ENCODE measurements at regions not wholly inside any gene's neighbourhood (a gene's known extent, or its start where the extent isn't known, plus 50 kb on each side); places are given as distances from the start of the nearest gene placed in this dataset.

- H3K9ac ChIP-seq (ENCODE audit: low read length): no peak overlapping the region
- no peaks in the 10 kb centered on the region for H3K27me3 ChIP-seq (ENCODE audit: low read length)
- H3K4me3 ChIP-seq (ENCODE audit: low read length): no peak overlapping the region
- CTCF ChIA-PET: no interaction called here
- POLR2A ChIA-PET (ENCODE audit: unreplicated experiment): no interaction called here
- ATAC-seq (no peak), DNase-seq (no peak)
- H3K9me3 ChIP-seq (ENCODE audit: low read length): no peaks in the 10 kb centered on the region
- no peak overlapping the region for H2AFZ ChIP-seq (ENCODE audit: low read length)
- H3K4me2 ChIP-seq (ENCODE audit: low read length): no peak overlapping the region
- TF ChIP-seq EZH2phosphoT487 (IDR thresholded peaks at IDR 0.05; ENCODE audit: borderline replicate concordance, low read length): no peak
- TF ChIP-seq EZH2 (IDR thresholded peaks at IDR 0.05; ENCODE audit: low read length, unreplicated experiment): no peak
- TF ChIP-seq CTCF (conservative IDR thresholded peaks at IDR 0.05; ENCODE audit: low read depth, low read length): no peak
- no peaks in the 10 kb centered on the region for H3K36me3 ChIP-seq (ENCODE audit: low read depth, low read length)
- BruUV-seq (replicated peaks): no TSS peak
- H3K79me2 ChIP-seq (ENCODE audit: low read length): no peaks in the 10 kb centered on the region
- H3K27ac ChIP-seq (ENCODE audit: low read length): no peak overlapping the region
- H3F3A ChIP-seq (ENCODE audit: low read length, unreplicated experiment): no peaks in the 10 kb centered on the region
- intact Hi-C loops (cut with micrococcal nuclease): no loop called here
- peaks cover 6% of the 10 kb centered on the region for H3K4me1 ChIP-seq (ENCODE audit: insufficient read depth, low read length)
- no peaks in the 10 kb centered on the region for H4K20me1 ChIP-seq (ENCODE audit: low read length)
- no peaks in the 10 kb centered on the region for H3K9me2 ChIP-seq (replicated peaks; ENCODE audit: low read length)
Observed at GRCh38 chr3:22147161-22147560, 396.2 kb upstream of the ZNF385D start.

GRCh38 chr3:22156868-22157267, 405.9 kb upstream of the ZNF385D start:
- no peaks in the 10 kb centered on the region for H3K27me3 ChIP-seq (ENCODE audit: low read length)
- intact Hi-C loops (cut with micrococcal nuclease): no loop called here
- no peak overlapping the region for H3K9ac ChIP-seq (ENCODE audit: low read length)
- no peaks in the 10 kb centered on the region for H4K20me1 ChIP-seq (ENCODE audit: low read length)
- CTCF ChIA-PET: no interaction called here
- TF ChIP-seq CTCF (conservative IDR thresholded peaks at IDR 0.05; ENCODE audit: low read depth, low read length): no peak
- TF ChIP-seq EZH2 (IDR thresholded peaks at IDR 0.05; ENCODE audit: low read length, unreplicated experiment): no peak
- TF ChIP-seq EZH2phosphoT487 (IDR thresholded peaks at IDR 0.05; ENCODE audit: borderline replicate concordance, low read length): no peak
- H3K4me2 ChIP-seq (ENCODE audit: low read length): 0 out of 2 replicates have a peak overlapping the region, but pooled peaks have one; percentile 8
- no TSS peak for BruUV-seq (replicated peaks)
- H3K4me3 ChIP-seq (ENCODE audit: low read length): no peak overlapping the region
- no peaks in the 10 kb centered on the region for H3K79me2 ChIP-seq (ENCODE audit: low read length)
- DNase-seq (peak; percentile 67), ATAC-seq (peak; percentile 30)
- no peaks in the 10 kb centered on the region for H3K9me2 ChIP-seq (replicated peaks; ENCODE audit: low read length)
- POLR2A ChIA-PET (ENCODE audit: unreplicated experiment): no interaction called here
- peaks cover 40% of the 10 kb centered on the region for H3K4me1 ChIP-seq (ENCODE audit: insufficient read depth, low read length)
- no peak overlapping the region for H3K27ac ChIP-seq (ENCODE audit: low read length)
- H3F3A ChIP-seq (ENCODE audit: low read length, unreplicated experiment): no peaks in the 10 kb centered on the region
- H3K36me3 ChIP-seq (ENCODE audit: low read depth, low read length): no peaks in the 10 kb centered on the region
- H2AFZ ChIP-seq (ENCODE audit: low read length): no peak overlapping the region
- H3K9me3 ChIP-seq (ENCODE audit: low read length): no peaks in the 10 kb centered on the region

- no peak overlapping the region for H2AFZ ChIP-seq (ENCODE audit: low read length)
- no TSS peak for BruUV-seq (replicated peaks)
- H3K36me3 ChIP-seq (ENCODE audit: low read depth, low read length): no peaks in the 10 kb centered on the region
- ChIA-PET POLR2A (ENCODE audit: unreplicated experiment) (no interaction called here), CTCF (no interaction called here)
- H3K4me1 ChIP-seq (ENCODE audit: insufficient read depth, low read length): peaks cover 46% of the 10 kb centered on the region
- H3K79me2 ChIP-seq (ENCODE audit: low read length): no peaks in the 10 kb centered on the region
- intact Hi-C loops (cut with micrococcal nuclease): loop anchor here (2.0 kb wide), 2 partner anchors 39 to 333 kb away; no protein-coding TSS in a partner anchor
- TF ChIP-seq CTCF (conservative IDR thresholded peaks at IDR 0.05; ENCODE audit: low read depth, low read length) (no peak), EZH2phosphoT487 (IDR thresholded peaks at IDR 0.05; ENCODE audit: borderline replicate concordance, low read length) (no peak), EZH2 (IDR thresholded peaks at IDR 0.05; ENCODE audit: low read length, unreplicated experiment) (no peak)
- no peak for ATAC-seq
- no peaks in the 10 kb centered on the region for H3K9me3 ChIP-seq (ENCODE audit: low read length)
- H4K20me1 ChIP-seq (ENCODE audit: low read length): no peaks in the 10 kb centered on the region
- DNase-seq: no peak
- no peaks in the 10 kb centered on the region for H3F3A ChIP-seq (ENCODE audit: low read length, unreplicated experiment)
- no peak overlapping the region for H3K27ac ChIP-seq (ENCODE audit: low read length)
- H3K9ac ChIP-seq (ENCODE audit: low read length): no peak overlapping the region
- H3K4me2 ChIP-seq (ENCODE audit: low read length): no peak overlapping the region
- no peak overlapping the region for H3K4me3 ChIP-seq (ENCODE audit: low read length)
- no peaks in the 10 kb centered on the region for H3K27me3 ChIP-seq (ENCODE audit: low read length)
- no peaks in the 10 kb centered on the region for H3K9me2 ChIP-seq (replicated peaks; ENCODE audit: low read length)
Observed at GRCh38 chr3:22157848-22158247, 406.8 kb upstream of the ZNF385D start.
